ENCODE measurements at regions not wholly inside any gene's neighbourhood (a gene's known extent, or its start where the extent isn't known, plus 50 kb on each side); places are given as distances from the start of the nearest gene placed in this dataset.

GRCh38 chr11:60625262-60625661, 74.2 kb upstream of the MS4A8 start:
- no peak overlapping the region for H3K27ac ChIP-seq
- TF ChIP-seq CTCF (conservative IDR thresholded peaks at IDR 0.05) (peak; percentile 79), ZFX (IDR thresholded peaks at IDR 0.05) (no peak)

GRCh38 chr11:60629399-60629798, 70.0 kb upstream of the MS4A8 start:
- TF ChIP-seq CTCF (conservative IDR thresholded peaks at IDR 0.05) (no peak), ZFX (IDR thresholded peaks at IDR 0.05) (no peak)
- H3K27ac ChIP-seq = no peak overlapping the region

GRCh38 chr11:60631944-60632343, 67.5 kb upstream of the MS4A8 start:
- no peak overlapping the region for H3K27ac ChIP-seq
- TF ChIP-seq ZFX (IDR thresholded peaks at IDR 0.05) (no peak), CTCF (conservative IDR thresholded peaks at IDR 0.05) (no peak)

- H3K27ac ChIP-seq = no peak overlapping the region
- TF ChIP-seq CTCF (conservative IDR thresholded peaks at IDR 0.05) (no peak), ZFX (IDR thresholded peaks at IDR 0.05) (no peak)
Measured at GRCh38 chr11:60633645-60634044, 65.8 kb upstream of the MS4A8 start.

- H3K27ac ChIP-seq = no peak overlapping the region
- no peak for TF ChIP-seq ZFX (IDR thresholded peaks at IDR 0.05)
- peak; percentile 74 for TF ChIP-seq CTCF (conservative IDR thresholded peaks at IDR 0.05)
Measured at GRCh38 chr11:60634126-60634525, 65.3 kb upstream of the MS4A8 start.

DNA sequence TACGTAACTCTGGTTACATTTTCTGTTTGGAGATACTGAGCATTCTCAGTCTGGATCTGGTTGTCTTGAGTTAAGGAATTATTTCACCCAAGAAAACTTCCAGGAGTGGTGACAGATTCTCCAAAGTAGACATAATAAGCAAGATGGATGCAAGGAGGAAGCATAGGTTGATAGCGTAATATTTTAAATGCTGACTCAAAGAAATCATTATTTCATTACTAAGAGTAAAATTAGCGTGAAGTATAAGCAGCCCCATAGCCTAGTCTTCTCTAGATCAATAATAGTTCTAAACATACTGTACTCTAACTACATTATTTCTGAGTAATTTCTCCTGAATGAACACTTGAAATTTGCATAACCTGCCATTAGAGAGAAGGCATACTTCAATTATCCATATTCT, 57.5 kb upstream of the MS4A8 start:
- TF ChIP-seq ZFX (IDR thresholded peaks at IDR 0.05) (no peak), CTCF (conservative IDR thresholded peaks at IDR 0.05) (no peak)
- H3K27ac ChIP-seq = no peak overlapping the region

GRCh38 chr11:60647087-60647486, 52.3 kb upstream of the MS4A8 start:
- no peak overlapping the region for H3K27ac ChIP-seq
- no peak for TF ChIP-seq ZFX (IDR thresholded peaks at IDR 0.05)
- no peak for TF ChIP-seq CTCF (conservative IDR thresholded peaks at IDR 0.05)
